KG1 (cell line): ENCODE measurements at regions not wholly inside any gene's neighbourhood (a gene's known extent, or its start where the extent isn't known, plus 50 kb on each side); places are given as distances from the start of the nearest gene placed in this dataset.
"Not testable (repeated sequence)": the region's sequence is repeated elsewhere in the genome, so short reads cannot be mapped to it uniquely, and the experiment has no call there.

ENCODE experiments used
- DNase-seq: peaks from one replicate; lab custom pipeline; 2025; lab: John Stamatoyannopoulos, UW

- DNase-seq = no peak
These were observed 923.9 kb downstream of the CDH18 start for GRCh38 chr5:19064094-19064493.

DNA sequence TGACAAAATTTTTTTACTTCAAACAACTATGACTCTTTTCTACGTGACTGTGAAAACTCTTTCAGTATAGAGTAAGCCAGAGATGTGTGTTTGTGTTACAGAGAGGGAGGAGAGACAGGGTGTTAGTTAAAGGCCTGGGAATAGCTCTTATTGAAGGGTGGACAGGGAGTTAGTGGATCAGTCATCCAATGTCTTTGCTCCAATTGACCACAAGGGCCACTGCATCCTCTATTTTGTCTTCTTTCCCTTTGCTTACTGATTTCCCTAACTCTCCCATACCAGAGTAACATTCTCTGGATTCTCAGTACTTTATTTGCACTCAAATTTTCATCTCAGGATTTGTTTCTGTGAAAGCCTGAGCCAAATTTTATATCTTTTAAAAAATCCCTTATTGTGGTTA, 920.3 kb downstream of the CDH18 start:
- no peak for DNase-seq

- no peak for DNase-seq
These were observed 889.6 kb downstream of the CDH18 start for GRCh38 chr5:19098434-19098833.

DNA sequence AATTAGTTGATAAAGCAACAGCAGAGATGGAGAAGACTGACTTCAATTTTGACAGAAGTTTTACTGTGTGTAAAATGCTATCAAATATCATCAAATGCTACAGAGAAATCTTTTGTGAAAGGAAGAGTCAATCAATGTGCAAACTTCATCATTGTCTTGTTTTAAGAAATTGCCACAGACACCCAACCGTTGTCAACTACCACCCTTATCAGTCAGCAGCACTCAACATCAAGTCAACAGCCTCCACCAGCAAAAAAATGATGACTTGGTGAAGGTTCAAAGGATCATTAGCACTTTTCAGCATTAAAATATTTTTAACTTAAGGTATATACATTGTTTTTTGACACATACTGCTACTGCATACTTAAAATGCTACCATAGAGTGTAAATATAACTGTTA, 888.8 kb downstream of the CDH18 start:
- DNase-seq = no peak

- DNase-seq = no peak
These were observed 883.1 kb downstream of the CDH18 start for GRCh38 chr5:19104948-19105347.

DNA sequence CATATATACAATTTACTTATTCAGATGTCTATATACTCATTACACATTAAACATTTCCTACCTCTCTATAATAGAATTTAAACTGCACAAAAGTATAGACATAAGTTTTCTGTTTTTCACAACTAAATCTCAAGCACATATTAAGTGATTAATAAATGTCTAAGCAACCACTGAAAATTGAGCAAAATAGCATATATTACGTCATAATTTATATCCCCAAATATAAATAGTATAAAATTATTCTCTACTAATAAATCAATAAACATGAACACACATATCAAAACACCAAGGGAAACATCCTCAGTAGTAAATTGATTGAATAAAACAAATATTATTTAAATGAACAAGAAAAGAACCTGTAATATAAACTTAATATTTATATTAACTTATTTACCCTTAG, 865.1 kb downstream of the CDH18 start:
- DNase-seq = no peak

DNA sequence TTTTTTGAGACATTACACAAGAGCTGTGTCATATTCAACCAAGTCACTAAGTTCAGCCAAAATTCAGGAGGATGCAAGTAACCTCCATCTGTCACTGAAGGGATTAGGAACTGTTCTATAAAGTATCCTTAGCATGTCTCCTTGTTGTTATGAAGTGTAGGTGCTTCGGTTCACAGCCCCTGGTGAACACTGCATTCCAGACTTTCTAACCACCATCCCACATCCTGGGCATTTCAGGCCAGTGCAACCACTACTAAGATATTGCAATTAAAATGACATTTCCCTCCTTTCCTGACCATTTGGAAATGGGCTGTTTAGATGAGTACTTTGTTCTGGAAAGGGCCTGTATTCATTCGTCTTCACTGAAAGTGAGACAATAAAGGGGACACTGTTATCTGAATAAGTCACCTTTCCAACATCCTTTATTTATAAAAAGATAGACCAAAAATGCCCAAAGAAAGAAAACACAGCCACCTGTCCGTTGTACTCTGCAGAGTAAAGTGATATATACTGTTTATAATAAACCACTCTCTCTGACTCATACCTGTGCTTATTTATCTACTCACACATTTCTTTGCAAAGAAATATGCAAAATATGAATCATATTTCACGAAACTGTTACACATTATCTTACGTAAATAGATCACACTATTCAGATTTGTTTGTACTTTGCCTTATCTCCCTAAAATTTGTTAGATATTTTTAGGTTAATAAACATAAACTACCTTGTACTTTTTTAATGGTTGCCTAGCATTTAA, 861.9 kb downstream of the CDH18 start:
- no peak for DNase-seq

DNA sequence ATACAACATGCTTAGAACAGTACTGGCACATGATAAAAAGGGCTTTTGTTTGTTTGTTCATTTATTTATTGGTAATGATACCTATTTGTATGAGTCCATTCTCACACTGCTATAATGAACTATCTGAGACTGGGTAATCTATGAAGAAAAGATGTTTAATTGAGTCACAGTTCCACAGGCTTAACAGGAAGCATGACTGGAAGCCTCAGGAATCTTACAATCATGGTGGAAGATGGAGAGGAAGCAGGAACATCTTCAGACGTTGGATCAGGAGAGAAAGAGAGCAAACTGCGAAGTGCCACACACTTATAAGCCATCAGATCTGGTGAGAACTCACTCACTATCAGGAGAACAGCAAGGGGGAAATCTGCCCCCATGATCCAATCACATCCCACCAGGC, 847.7 kb downstream of the CDH18 start:
- no peak for DNase-seq

DNA sequence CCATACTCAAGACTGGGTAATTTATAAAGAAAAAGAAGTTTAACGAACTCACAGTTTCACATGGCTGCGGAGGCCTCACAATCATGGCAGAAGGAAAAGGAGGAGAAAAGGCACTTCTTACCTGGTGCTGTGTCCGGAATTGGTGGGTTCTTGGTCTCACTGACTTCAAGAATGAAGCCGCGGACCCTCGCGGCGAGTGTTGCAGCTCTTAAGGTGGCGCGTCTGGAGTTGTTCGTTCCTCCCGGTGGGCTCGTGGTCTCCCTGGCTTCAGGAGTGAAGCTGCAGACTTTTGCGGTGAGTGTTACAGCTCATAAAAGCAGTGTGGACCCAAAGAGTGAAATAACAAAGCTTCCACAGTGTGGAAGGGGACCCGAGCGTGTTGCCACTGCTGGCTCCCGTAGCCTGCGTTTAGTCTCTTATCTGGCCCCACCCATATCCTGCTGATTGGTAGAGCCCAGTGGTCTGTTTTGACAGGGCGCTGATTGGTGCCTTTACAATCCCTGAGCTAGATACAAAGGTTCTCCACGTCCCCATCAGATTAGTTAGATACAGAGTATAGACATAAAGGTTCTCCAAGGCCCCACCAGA, 846.0 kb downstream of the CDH18 start:
- not testable (repeated sequence) for DNase-seq

DNA sequence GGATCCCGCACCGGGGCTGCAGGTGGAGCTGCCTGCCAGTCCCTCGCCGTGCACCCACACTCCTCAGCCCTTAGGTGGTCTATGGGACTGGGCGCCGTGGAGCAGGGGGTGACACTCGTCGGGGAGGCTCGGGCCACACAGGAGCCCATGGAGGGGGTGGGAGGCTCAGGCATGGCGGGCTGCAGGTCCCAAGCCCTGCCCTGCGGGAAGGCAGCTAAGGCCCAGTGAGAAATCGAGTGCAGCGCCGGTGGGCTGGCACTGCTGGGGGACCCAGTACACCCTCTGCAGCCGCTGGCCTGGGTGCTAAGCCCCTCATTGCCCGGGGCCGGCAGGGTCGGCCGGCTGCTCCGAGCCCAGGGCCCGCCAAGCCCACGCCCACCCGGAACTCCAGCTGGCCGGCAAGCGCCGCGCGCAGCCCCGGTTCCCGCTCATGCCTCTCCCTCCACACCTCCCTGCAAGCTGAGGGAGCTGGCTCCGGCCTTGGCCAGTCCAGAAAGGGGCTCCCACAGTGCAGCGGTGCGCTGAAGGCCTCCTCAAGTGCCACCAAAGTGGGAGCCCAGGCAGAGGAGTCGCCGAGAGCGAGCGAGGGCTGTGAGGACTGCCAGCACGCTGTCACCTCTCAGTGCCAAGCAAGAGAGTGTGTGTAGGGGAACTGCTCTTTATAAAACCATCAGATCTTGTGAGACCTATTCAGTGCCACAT, 845.1 kb downstream of the CDH18 start:
- DNase-seq = not testable (repeated sequence)

- DNase-seq = no peak
These were observed 844.1 kb downstream of the CDH18 start for GRCh38 chr5:19143935-19144334.

DNA sequence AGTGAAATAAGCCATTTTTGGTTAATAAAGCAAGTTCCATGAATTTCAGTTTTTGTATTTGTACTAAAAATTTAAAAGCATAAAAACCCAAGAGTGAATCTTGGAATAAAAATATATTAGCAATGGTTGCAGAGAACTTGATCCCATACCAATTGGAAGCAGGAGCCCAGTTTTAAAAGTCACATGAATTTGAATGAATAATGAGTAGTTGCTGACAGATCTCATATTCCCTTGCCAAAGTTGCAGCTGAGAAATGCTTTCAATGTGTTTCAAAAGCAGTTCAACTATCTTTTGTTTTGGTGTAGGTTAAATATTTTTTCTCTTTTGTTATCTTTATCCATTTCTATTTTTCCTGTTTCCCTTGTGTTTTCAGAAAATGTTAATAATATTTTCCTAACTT, 818.6 kb downstream of the CDH18 start:
- no peak for DNase-seq

DNA sequence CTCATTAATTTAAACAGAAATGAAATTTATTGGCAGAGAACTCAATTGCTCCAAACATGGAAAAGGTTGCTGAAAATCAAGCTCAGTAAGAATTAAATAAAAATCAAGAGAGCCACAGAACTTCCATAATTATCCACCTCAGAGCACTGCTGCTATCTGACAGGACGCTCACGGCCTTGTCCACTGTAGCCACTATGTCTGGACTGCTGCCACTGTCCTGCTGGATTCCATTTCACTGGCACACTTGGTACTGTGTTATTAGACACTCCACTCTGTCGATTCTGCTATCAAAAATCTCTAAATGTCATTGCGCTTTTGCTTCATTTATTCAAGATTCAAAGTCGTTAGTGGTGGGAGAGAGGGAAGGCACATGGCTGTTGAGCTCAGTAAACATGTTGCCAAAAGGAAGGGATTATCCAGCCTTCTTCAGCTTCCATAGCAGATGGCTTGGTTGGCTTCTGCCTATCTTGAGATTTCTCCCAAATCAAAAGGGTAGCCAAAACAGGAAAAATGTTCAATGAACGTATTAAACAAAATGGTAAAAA, 815.0 kb downstream of the CDH18 start:
- no peak for DNase-seq

DNA sequence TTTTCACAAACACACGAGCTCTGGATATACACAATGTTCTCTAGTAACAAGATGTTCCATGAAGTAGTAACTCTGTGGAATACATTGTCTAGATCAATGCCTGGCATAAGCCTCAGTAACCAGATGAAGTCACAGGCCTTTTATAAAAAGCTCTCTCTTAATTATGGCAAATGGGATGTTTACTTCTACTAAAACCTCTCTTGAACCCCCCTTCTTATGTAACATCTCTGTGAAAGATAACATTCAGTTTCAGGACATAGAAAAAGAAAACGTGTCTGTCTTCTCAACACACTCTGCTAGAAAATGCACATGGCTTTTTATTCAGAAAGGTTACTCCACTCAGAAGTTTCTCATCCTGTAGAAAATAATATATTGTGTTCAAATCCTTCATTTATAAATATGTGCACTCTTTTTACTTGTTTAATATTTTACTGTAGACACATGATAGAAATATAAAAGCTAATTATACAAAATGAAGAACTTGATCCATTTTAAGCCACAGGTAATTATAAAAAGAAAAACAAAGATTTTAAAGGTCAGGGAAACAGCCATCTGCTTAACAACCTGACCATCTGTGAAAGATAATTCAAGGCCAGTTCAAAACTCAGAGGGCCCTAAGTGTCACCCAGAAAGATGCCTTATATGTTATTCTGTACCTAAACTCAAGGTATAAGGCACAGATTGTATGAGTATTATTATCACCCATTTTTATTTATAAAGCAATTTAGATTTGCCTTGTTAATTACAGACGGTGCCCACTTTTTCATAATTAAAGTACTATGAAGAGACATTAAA, 812.0 kb downstream of the CDH18 start:
- DNase-seq = no peak

- no peak for DNase-seq
These were observed 808.4 kb downstream of the CDH18 start for GRCh38 chr5:19179571-19179970.

DNA sequence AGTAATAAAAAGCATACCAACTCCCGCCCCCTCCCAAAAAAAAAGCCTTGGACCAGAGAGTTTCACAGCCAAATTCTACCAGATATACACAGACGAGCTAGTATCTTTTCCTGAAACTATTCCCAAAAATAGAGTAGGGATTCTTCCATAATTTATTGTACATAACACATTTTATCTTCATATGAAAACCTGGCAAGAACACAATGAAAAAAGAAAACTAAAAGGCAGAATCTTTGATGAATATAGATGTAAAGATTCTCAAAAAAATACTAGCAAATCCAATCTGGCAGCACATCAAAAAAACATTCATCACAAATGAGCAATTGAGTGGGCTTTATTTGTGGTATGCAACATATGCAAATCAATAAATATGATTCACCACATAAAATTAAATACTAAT, 798.8 kb downstream of the CDH18 start:
- DNase-seq = no peak

- no peak for DNase-seq
These were observed 794.4 kb downstream of the CDH18 start for GRCh38 chr5:19193631-19194030.

DNA sequence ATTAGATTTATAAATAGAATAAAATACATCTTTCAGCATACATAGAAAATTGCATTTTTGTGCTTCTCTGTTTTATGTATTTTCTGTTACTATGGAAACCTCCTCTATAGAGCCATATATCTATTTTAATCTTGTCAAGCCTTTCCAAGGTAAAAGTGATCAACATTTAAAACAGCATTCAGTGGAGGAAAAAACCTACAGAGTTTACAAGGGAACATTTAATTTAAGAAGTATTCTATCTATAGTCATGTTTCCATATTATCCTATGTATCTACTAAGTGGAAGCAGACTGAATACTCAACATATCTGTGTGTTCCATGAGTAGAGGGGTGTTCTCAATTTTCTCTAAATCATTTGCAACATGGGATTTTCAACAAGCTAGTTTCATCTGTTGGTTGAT, 791.4 kb downstream of the CDH18 start:
- DNase-seq = no peak

- no peak for DNase-seq
These were observed 787.7 kb downstream of the CDH18 start for GRCh38 chr5:19200251-19200650.

DNA sequence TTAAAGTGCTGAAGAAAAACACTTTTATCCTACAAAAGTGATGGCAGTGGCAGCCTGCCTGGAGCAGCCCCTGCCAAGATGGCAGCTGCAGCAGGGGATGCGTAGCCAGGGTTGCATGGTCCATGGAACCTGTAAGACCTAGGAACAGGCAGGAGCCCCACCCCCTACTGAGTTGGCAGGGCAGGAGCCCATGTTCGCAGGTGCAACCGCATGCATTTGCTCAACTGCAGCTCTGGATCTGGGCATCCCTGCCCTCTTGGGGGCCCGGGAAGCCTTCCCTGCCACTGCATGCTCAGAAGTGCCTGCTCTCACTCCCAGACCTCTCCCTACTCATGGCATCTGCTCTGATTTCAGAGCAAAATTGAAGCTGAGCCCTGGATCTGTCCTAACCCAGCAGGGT, 779.6 kb downstream of the CDH18 start:
- DNase-seq = no peak

DNA sequence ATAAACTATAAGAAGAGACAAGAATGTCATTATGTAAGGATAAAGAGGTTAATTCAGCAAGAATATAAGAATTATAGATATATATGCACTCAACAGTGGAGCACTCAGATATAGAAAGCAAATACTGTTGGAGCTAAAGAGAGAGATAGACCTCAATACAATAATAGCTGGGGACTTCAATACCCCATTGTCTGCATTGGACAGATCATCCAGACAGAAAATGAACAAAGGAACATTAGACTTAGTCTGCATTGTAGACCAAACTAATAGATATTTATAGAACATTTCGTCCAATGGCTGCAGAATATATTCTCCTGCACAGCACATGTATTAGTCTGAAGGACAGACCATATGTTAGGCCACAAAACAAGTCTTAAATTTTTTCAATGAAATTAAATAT, 777.1 kb downstream of the CDH18 start:
- no peak for DNase-seq

DNA sequence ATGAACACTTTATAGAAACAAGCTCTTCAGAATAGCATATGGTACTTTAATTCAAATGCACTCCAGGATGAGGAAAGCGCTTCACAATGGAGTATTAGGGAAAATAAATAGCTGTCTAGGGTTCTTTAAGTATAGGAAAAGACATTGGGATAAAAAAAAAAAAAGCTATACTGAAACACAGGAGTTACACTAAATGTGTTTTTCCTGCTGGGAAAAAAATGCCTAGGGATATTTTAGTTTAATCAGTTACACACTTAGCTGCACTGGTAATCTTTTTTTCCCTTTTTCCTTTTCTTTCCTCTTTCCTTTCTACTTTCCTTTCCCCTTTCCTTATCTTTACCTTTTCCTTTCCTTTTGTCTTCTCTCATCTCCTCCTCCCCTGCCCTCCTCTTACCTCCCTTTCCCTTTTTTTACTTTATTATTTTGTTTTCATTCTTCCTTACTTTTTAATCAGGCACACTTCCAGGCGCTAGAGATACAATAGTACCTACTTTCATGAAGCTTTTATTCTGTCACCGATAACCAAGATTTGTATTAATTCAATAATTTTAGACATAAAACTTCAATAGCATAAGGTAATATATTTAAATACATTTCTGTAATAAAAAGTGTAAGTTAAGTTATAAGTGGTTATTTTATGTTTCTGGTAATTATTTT, 758.7 kb downstream of the CDH18 start:
- DNase-seq = no peak
